GM04503 (cell line): ENCODE measurements at regions not wholly inside any gene's neighbourhood (a gene's known extent, or its start where the extent isn't known, plus 50 kb on each side); places are given as distances from the start of the nearest gene placed in this dataset.
A peak's percentile ranks its signal among the peaks of the same experiment; 100 is the strongest.

ENCODE experiments used
- DNase-seq: peaks from one replicate; pipeline ENCODE4 v3.0.0-alpha.2; 2012; ENCODE audit warnings: low read depth

DNA sequence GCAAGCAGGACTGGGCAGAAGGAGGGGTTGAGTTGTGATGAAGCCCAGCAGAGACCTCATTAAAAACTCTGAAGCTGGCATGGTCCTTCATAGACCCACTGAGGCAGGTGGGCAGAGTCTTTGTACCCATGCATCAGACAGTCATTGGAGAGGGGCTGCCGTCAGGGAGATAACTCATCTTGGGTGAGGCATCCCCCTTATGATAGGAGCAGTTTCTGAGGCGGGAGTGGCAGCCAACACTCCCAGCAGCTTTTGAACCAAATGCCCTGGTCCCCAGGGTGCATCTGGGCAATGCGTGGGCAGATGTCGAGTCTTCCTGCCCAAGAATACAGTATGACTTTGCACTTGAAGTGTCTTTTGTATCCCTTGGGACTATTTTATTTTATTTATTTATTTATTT lies 68.1 kb downstream of the HTR5A start:
- DNase-seq, result no peak

DNA sequence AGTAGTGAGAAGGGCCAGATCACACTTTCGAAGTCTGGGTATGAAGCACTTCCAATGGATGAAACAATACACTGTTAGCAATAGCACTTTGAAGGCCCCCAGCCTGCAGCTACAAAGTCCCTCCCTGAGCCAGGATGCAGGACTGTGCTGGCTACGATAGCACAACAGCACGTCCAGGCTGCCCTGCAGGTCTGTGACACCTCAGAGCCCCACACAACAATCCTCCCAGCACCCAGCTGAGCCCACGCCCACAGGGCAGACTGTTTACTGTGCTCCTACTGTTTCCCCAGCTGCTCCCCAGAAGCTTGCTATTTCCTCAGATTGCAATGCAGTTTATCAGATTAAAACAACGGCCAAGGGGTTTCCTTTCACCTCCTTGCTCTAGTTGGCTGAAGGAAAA lies 71.4 kb downstream of the HTR5A start:
- no peak for DNase-seq

DNA sequence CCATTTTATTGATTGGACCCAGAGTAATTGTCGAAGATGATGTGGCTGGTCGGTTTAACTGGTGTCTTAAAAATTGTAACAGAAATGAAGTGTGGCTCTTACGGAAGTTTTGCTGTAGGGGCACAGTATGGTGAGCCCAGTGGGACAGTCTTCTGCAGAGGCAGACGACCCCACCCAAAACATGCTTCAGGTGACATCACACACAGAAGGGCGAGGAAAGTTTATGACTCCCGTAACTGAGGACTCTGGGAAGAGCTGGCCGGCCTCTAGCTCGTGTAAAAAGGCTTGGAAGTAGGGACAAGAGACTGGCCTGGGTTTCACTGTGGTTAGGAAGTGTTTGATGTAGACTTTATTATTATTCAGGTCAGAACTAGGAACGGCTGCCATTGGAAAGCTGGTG lies 73.3 kb downstream of the HTR5A start:
- no peak for DNase-seq

DNA sequence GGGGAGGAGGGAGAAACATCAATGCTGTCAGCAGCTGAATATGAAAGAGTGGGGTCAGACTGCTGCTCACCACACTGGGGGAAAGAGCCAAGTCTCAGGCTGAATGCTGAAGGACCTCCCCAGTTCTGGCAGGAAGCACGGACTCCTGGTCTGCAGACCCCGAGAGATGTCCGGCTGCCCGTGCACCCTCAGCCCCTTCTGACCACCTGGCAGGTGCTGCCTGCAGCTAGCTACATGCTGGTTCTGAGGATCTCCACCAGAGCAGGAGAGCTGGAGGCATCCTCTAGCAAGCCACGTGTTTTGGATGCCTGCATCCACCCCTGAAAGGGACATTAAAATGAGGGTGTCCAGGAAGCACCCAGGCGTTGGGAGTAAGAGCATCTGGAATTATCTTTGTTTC lies 74.2 kb downstream of the HTR5A start:
- DNase-seq, result no peak

DNA sequence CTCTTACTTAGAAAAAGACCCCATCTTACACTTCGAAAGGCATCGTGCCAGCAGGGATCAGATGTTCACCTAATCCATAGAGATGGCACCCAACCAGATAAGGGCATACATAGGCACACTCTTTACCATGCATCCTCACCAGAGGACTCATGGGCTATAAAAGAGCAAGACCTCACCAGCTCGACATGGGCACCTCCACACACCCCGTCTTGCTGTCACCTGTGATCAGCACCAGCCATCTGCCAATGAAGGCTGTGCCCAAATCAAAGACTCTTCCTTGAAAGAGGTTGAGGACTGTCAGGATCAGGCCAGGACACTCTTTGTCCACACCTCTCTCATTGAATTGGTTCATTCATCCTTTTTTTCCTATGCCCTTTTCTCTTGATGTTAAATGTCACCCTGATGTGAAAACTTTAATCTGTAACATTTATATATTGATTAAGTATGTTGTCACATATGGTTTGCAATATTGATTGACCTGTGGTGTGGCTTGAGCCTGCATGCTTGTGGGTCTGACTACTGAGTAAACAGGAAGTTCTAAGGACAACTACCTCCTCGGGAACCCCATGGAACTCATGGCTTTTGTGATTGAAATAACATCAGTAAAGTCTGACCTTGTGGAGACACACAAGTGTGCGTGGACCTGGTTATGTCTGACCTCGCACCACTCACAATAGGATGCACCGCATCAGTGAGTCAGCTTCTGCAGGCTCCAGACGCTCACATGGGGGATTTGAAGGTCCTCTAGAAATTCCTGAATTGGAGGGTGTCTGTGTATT lies 75.5 kb downstream of the HTR5A start:
- no peak for DNase-seq

DNA sequence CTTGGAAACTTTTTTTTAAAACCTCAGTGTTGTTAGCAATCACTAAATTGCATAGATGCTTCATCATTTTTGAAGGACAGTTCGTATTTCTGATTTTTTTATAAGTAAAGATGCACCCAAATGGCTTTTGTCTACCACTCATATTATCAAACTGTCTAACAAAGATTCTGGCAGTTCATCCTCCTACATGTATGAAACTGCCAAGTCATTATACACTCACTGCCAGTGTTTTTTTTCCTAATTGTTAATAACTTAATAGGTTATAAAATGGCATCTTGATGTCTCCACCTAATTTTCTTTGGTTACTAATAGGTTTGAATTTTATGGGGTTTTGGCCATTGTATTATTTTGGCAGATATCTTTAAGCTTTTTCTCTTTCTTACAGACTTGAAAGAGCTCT lies 77.0 kb downstream of the HTR5A start:
- DNase-seq, result no peak

DNA sequence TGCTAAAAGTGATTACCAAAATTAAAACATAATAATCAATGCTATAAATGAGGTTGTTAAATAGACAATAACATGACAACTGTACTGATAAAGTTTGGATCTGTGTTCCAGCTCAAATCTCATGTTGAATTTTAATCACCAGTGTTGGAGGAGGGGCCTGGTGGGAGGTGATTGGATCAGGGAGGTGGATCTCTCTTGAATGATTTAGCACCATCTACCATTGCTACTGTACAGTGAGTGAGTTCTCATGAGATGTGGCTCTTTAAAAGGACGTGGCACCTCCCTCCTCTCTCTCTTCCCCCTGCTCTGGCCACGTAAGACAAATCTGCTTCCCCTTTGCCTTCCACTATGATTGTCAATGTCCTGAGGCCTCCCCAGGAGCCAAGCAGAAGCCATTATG lies 77.5 kb downstream of the HTR5A start:
- no peak for DNase-seq

DNA sequence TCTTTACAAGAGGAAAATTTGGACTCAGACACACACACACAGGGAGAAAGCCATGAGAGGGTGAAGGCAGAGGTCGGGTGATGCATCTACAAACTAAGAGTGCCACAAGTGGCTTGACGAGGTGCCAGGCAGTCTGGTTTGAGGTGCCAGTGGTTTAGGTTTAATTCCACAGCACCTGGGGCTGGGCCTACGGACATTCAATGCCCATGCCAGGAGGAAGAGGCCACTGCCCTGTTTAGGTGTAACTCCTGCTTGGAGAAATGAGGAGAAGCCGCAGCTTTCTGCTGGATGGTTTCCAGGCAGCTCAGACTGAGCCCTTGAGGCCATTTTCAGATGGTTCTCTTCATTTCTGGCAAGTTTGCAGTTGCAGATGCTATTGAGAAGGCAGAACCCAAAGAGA lies 83.6 kb downstream of the HTR5A start:
- DNase-seq, result no peak

DNA sequence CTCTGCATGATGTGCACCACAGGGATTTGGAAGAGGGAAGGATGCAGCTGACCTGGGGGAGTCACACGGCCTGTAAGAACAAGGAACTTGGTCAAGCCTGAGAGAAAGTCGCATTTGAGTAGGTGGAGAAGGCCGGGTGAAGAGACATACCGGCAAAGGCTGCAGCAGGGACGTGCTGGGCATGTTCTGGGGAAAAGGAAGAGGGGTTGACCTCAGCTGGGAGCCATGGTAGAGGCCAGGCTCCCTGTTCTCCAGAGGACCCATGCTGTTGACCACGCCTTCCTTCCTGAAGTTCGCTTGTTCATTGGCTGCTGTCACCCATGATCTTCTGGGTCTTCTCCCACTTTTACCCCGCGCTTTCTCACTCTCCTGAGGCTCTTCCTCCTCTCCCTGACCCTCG lies 84.5 kb downstream of the HTR5A start:
- DNase-seq, result no peak

DNA sequence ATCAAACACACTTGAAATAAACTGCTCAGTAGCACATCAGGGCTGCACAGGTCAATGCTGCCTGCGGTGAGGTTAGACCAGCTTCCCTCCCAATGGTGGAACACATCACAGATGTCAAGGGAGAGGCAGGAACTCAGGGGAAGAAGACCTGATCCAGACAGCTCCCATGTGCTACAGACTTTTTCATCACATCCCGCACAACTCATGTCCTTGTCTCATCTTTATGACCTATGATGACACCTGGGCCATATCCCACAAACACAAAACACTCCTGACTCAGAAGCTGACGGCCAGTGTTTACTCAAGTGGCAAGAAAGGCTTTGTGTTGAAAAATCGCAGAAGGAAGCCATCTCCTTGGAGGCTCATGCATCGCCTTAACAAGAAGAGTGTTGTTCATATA lies 91.6 kb downstream of the HTR5A start:
- DNase-seq, result no peak

DNA sequence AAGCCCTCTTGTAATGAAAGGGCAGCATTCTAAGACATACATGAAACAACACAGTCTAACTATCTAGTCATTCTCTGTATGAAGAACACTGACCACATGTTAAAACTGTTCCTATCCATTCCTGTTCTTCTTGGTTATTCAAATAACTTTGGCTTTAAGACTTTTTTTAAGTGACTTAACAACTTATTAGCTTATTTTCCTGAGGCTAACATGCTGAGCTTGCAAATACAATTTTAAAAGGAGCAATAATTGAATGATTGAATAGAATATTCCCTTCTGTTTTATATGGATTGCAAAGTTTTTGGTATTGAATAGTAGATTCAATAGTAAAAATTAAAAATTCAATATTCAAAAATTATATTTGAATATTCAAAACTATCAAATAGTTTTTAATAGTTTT lies 92.3 kb downstream of the HTR5A start:
- no peak for DNase-seq

DNA sequence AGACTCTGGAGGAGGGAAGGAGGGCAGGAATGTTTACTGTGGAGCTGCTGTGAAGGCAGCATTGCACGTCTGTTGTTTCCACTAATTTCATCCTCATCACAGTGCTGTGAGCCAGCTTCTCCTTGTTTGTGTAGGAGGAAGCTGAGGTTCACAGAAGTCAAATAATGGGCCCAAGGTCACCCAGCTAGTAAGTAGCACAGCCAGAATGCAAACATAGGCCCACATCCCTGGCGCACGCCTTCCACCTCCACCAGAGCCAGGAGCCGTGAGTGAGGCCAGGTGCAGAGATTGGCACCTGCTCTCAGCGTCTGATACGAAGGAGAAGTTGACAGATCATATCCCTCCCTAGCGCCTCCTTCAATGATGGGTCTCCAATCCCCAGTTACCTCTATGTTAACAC lies 93.6 kb downstream of the HTR5A start:
- no peak for DNase-seq

DNA sequence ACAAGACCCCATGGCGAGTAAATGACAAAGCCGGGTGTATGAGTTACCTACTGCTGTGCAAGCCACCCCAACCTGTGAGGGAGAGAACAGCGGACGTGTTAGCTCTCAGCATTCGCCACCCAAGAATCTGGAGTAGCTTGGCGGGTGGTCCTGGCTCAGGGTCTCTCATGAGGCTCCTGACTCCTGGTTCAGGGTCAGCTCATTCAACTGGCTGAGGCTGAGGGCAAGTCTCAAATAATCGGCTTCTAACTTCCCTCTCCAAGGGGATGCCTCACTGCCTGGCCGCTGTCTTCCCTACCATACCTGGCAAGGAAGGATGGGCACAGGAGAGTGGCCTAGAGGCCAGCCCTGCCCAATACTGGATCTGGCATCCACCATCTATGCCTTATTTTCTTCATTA lies 94.2 kb downstream of the HTR5A start:
- DNase-seq, result no peak

DNA sequence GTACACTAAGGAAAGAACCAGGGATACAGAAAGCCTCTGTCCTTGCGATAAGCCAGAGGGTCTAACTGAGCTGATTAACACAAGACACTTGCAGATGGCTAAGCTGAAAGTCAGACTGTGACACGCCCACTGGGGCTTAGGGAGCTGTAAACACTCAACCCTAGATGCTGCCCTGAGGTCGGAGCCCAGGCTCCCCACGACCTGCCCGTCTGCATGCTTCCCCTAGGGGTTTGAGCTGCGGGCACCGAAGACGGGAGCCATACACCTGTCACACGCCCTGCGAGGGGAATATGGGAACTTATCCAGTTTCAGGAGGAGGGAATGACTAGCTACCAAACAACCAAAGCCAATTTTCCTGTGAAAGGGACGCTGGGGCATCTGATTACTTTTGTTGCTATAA lies 96.0 kb downstream of the HTR5A start:
- DNase-seq, result no peak

DNA sequence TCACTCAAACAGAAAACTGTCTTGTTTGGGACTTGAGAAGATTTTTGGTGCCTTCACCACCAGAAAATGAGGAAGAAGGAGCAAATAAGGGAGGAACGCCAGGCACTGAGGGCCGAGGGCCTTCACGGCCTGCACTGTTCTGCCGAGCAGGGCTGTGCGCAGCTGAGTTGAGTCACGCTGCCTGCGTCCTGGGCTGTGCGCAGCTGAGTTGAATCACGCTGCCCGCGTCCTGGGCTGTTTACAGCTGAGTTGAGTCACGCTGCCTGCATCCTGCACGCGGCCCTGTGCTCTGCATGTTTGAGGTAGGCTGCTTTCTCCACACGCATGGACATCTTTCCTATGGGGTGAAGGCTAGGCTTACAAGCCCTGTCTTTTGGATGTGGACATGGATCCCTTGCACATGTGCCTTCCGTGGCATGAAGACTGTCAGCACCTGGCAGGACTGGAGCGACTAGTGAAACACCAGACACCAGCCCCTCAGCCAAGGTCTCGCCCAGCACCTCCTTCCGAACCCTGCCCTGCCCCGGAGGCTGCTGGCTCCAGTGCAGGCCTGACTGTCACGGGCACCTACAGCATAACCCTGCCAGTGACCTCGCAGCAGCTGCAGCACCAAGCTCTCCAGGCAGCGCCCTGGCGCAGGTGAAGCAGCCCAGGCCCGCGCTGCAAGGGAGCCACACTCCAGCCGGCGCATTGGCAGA lies 96.7 kb downstream of the HTR5A start:
- DNase-seq, result peak; percentile 90

DNA sequence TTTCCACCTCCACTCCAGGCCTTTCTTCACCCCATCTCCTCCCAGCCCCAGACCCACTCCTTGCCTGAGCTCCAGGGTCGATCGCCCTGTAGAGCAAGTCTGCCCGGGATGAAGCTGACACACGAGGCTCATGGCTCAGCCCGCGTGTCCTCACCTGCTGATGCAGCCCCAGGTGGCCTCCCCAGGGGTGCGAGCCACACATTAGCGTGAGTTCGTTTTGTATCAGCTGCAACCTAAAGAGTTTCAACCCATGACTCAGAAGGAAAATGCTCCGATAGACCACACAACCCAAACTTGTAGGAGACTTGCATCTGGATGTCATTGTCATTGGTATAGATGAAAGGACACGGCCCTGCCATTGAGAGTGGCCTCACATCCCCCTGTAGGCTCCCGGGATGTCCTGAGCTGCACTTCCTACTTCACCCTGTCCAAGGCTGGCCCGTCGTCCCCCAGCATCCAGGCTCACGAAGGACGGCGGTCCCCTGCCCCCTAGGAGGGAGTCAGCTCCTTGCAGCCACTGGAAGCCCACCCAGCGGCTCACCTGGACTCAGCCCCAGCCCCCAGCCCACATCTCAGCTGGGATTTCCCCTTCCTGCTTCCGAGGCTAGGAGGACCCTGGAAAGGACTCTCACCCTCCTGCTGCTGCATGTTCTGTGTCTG lies 97.7 kb downstream of the HTR5A start:
- DNase-seq, result no peak

DNA sequence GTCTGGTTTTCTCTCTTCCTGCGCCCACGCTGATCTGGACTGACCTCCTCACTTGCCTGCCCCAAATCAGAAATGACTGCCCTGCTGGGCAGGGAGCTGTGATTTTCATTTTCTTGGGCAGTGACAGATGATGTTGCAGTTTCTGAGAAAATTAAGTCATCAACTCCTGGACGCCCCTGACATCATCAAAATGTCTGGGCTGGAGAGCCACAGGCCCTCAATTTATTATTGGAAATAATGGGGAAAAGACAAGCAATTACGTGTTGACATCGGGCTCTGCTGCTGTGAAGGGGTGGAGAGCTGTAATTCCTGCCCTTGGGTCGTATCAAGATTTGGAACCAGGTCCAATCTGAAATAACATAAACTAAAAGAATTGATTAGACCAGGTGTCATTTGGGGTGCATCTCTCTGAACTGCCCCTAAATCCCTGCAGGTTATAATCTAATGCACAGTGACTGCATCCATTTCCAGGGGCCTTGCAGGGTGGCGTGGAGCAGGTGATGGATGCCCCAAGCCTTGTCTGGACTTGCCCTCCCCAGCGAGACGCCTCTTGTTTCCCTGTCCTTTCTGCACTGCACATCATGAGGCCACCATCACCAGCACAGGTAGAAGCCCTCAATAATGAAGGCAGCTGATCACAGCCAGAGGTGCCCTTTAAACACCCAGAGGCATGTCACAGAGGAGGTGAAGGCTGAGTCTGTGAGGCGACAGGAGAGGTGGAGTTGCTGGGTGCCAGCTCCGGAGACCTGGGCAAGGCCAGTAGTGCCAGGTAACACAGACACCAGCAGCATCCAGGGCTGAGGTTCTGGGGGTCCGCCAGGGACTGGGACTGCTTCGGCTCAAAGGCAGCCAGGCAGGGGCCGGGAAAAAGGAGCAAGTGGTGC lies 98.7 kb downstream of the HTR5A start:
- no peak for DNase-seq

DNA sequence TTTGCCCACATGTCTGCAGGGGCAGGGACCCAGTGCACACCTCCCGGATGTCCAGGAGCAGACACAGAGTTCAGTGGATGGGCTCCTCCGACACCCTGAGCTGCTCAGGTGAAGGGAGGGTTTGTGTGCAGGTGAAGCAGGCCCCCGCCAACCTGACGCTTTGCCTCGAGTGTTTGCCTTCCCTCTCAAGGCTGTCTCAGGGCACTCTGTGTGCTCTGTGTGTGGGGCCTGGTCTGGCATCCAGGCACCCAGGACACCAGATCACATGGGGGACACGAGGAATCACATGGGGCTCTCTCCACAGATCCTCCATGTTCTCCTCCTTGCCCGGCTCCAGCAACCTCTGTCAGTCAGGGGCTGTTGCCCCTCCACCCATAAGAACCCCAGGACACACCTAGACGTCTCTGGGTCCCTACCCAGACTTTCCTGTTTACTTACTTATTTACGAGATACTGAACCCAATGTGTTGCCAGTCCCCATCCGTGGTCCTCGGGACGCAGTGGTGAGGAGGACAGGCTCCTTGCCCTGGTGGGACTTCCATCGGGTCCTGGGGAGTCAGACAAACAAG lies 99.5 kb downstream of the HTR5A start:
- DNase-seq, result no peak

DNA sequence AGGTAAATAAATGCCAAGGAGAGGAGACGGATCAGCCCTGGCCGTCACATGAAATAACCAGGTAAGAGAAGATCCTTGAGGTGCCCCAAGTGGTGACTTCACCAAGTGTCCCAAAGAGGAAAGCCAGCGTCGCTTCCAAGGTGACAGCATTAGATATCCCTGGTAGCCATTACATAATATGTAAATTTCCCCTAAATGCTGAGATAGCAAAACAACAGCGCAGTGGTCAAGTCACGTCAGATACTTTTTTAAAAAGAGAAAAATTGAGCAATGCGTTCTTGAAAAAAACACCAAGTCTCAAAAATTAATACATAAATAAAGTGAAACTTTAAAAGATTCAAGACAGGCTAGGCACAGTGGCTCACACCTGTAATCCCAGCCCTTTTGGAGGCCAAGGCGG lies 100.2 kb downstream of the HTR5A start:
- no peak for DNase-seq

DNA sequence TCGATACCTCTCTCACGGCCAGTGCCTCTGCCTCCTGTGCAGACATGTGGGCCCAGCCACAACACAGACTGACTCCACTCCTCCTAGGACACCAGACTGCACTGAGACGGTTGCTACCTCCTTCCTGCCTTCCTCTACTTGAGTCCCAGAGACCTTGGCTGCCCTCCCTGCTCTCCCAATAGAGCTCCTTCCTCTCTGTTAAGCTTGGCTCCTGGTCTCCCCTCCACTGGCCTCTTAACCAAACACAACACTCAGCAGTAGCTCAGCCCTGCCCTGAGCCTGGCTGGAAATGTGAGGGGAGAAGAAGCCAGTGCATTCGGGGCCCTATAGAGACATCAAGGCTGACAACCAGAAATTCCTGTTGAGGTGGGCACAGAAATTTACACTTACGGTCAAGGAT lies 102.0 kb downstream of the HTR5A start:
- no peak for DNase-seq

DNA sequence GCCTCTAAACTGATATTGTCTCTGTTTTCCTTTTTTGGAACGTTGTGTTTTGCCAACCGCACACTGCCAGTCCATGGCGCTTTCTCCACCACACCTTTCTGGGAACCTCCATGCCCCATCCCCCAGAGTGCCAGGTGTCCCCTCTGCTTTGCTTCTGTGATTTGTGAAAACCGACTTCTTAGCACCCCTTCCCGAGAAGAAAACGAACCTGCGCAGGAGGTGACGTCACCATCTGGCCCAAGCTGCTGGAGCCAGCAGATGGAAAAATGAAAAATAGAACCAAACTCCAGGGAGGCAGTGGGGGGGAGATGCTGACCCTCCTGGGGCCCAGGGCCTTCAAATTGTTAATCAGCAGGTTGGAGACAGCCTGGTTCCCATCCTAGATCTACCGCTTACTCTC lies 103.8 kb downstream of the HTR5A start:
- DNase-seq, result no peak

DNA sequence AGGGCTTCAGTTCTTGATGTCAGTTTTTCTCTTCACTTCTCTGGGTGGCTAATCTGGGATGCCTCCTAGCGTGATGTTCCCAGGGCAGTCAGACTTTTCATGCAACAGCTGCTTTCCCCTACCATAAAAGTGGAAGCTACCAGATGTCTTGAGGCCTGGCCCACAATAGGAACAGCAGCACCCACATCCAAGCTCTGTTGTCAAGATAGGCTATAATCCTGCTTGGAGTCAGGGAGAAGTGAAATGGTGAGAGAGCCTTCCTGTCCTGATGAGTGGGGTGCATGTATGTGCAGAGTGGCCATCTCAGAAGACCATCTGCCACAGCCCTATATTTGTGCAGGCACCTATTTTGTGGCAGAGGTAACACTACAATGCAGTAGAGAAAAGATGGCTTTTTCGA lies 108.0 kb downstream of the HTR5A start:
- DNase-seq, result no peak
